Astrocyte of the spinal cord (primary cell): ENCODE measurements at regions not wholly inside any gene's neighbourhood (a gene's known extent, or its start where the extent isn't known, plus 50 kb on each side); places are given as distances from the start of the nearest gene placed in this dataset.

ENCODE experiments used
- DNase-seq: peaks from one replicate; pipeline ENCODE4 v3.0.0; 2011; ENCODE audit warnings: low read depth, low spot score
- H3K4me3 ChIP-seq: 2 replicates; pipeline ENCODE4 v1.5.1; 2011; ENCODE audit warnings: low read depth, mild to moderate bottlenecking, low read length, moderate library complexity
- in situ Hi-C: cut with HindIII; loops from 2 replicates; pipeline ENCODE4 v1.10.0; 2017; ENCODE audit warnings: low sequenced_read_pairs
- TF ChIP-seq, protein P1 (sequence below): IDR thresholded peaks from 2 replicates; pipeline ENCODE4 v1.5.1; 2012; ENCODE audit warnings: low read depth, mild to moderate bottlenecking, low read length, inconsistent platforms

- TF ChIP-seq, protein P1, sequence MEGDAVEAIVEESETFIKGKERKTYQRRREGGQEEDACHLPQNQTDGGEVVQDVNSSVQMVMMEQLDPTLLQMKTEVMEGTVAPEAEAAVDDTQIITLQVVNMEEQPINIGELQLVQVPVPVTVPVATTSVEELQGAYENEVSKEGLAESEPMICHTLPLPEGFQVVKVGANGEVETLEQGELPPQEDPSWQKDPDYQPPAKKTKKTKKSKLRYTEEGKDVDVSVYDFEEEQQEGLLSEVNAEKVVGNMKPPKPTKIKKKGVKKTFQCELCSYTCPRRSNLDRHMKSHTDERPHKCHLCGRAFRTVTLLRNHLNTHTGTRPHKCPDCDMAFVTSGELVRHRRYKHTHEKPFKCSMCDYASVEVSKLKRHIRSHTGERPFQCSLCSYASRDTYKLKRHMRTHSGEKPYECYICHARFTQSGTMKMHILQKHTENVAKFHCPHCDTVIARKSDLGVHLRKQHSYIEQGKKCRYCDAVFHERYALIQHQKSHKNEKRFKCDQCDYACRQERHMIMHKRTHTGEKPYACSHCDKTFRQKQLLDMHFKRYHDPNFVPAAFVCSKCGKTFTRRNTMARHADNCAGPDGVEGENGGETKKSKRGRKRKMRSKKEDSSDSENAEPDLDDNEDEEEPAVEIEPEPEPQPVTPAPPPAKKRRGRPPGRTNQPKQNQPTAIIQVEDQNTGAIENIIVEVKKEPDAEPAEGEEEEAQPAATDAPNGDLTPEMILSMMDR = no peak
- in situ Hi-C loops = no loop called here
- DNase-seq = peak; percentile 19
- peak overlapping the region; percentile 26 for H3K4me3 ChIP-seq
Observed at GRCh38 chr3:150220799-150221198, 187.3 kb upstream of the TSC22D2 start.

GRCh38 chr3:150220041-150220440 lies 188.1 kb upstream of the TSC22D2 start:
- TF ChIP-seq, protein P1 = no peak
- no peak for DNase-seq
- in situ Hi-C loops = no loop called here
- H3K4me3 ChIP-seq = no peak overlapping the region

DNA sequence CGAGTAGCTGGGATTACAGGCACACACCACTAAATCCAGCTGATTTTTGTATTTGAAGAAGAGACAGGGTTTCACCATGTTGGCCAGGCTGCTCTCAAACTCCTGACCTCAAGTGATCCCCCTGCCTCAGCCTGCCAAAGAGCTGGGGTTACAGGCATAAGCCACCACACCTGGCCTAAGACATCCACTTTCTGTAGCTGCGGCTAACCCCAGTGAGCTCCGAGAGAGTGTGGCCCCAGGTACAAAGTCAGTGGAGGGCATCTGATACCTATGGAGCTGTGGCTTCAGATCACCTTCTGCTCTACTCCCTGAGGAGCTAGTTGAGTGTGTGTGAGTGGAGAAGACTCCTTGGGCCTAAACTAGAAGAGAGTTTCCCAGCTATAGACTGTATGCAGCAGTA lies 189.3 kb upstream of the TSC22D2 start:
- TF ChIP-seq, protein P1 = no peak
- in situ Hi-C loops = no loop called here
- no peak for DNase-seq
- H3K4me3 ChIP-seq = no peak overlapping the region

- no peak overlapping the region for H3K4me3 ChIP-seq
- peak; percentile 24 for DNase-seq
- TF ChIP-seq, protein P1 = no peak
- in situ Hi-C loops = no loop called here
Observed at GRCh38 chr3:150218236-150218635, 189.9 kb upstream of the TSC22D2 start.

DNA sequence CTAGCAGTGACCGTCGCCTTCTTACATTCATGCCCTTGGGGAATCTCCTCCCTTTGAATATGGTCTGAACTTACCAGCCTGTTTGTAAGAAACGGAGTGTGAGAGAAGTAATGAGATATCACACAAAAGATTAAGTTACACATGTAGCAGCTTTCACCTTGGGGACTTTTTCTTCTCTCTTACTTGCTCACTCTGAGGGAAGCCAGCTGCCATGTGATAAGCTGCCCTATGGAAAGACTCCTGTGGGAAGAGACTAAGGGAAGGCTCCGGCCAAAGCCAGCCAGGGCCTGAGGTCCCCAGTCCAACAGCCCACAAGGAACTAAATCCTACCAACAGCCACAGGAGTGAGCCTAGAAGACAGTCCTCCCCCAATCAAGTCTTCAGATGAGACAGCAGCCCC lies 190.4 kb upstream of the TSC22D2 start:
- H3K4me3 ChIP-seq = no peak overlapping the region
- DNase-seq = no peak
- TF ChIP-seq, protein P1 = no peak
- in situ Hi-C loops = no loop called here

DNA sequence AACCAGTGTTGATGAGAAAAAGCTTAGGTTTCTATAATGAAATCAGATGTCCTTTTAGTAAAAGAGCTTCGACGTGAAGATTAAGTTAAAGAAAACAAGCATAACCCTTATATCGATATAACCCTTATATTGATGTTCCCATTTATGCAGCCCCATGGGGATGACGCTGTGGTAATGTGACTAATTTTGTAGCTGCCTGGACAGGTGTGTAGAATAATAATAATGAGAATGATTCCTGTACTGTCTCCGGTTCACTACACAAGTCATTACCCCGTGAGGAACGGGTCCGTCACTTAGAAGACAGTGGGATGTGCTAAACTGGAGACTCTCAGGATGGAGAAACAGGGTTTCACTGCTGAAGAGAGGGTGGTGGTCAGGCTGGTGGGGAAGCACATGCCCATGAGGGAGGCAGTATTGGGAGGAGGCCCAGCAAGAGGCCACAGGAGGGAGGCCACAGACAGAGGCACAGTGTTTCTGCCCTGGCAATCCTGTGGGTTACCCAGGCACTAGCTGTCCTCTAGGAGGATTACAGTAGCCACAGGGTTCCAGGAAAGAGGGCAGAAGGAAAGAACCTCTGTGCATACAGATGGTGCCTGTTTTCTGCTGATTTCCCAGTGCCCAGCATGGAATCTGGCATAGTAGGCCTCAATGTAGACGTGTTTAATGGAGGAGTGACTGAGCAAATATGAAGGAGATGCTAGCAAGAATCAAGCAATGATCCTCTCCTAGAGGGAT lies 191.1 kb upstream of the TSC22D2 start:
- H3K4me3 ChIP-seq = no peak overlapping the region
- in situ Hi-C loops = no loop called here
- TF ChIP-seq, protein P1 = no peak
- no peak for DNase-seq
